NCI-H146 (cell line): ENCODE measurements at regions not wholly inside any gene's neighbourhood (a gene's known extent, or its start where the extent isn't known, plus 50 kb on each side); places are given as distances from the start of the nearest gene placed in this dataset.
A peak's percentile ranks its signal among the peaks of the same experiment; 100 is the strongest.
"Not testable (repeated sequence)": the region's sequence is repeated elsewhere in the genome, so short reads cannot be mapped to it uniquely, and the experiment has no call there.

Experiments
- DNase-seq: peaks from one replicate; lab custom pipeline; 2025; lab: John Stamatoyannopoulos, UW

DNA sequence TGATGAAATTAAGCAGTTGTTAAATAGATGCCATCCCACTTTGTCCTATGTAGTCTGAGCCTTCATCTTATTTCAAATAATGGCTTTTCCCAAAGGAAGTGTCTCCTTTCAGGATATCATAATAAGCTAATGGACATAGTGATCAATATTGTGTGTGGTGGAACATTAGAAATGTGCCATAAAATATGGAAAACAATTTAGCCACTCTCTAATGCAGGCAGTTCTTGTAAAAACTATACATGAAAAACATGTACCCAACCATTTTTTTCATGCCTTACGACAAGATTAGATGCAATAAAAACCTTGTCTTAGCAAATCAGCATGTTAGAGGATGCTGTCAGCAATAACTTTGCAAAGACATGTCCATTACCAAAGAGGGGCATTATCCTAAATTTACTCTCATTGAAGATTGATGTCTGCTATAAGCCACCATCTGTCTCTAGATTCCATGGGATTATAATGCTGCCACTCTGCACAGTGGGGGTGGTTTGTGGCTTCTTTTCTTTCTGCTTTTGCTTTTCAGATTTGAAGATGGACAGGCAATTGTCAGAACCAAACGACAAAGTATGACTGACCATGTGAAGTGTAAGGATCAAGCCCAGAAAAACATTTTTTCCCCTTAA lies 724.0 kb upstream of the ZNF608 start:
- DNase-seq, result no peak

DNA sequence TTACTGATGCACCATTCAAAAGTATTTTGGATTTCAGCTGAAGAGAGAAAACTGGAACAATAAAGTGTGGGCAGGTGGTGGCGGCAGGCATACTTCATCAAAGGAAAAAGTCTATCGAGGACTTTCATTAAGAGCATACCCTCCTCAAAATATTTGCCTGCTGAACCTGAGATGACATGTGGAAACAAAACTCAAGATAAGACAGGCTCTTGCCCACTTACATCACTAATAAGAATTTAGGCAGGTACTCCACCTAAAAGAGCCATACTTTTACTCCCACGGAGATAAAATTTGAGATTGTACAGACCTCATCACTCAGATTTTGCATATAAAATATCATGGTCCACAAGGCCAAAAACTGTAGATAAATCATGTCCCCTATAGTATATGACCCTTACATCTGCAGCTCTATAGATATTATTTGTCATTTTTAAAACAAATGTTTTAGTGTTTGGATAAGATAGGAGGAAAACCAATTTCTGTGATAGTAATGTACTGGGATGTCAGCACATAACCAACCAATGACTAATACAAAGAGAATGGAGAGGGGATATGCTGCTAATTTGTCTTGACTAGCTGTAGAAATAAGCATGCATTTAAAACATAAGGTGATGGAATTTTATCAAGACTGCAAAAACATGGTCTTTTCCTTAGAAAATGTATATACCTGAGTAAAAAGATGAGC lies 730.6 kb upstream of the ZNF608 start:
- no peak for DNase-seq

DNA sequence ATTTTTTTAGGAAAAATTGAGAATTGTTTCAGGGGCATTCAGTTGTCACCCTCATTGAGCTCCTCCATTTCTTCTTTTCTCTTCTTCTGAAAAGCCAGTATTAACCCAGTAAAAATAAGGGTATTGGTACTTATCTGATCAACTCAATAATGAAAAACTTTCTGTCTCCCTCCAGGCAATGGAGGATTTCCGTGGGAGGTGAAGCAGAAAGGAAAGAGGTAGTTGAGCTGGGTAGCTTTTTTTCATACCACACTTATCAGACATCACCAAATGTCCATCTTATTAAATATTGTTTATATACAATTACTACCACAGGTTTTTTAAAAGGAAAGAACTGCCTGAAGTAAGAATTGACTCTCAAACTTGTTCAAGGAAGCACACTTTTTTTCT lies 731.1 kb upstream of the ZNF608 start:
- DNase-seq, result no peak

DNA sequence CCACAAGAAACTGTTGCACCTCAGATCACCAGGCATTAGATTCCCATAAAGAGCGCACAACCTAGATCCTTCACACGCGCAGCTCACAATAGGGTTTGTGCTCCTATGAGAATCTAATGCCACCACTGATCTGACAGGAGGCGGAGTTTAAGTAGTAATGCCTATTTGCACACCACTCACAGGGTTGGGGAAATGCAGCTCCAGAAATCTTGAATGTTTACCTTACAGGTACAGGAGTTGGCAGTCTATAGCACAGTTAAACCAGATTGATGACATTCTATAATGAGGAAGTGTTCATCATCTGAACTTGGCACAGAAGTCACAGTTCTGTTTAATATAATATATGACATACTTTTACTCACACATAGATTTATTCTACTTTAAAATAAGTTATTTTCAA lies 732.2 kb upstream of the ZNF608 start:
- DNase-seq, result no peak

DNA sequence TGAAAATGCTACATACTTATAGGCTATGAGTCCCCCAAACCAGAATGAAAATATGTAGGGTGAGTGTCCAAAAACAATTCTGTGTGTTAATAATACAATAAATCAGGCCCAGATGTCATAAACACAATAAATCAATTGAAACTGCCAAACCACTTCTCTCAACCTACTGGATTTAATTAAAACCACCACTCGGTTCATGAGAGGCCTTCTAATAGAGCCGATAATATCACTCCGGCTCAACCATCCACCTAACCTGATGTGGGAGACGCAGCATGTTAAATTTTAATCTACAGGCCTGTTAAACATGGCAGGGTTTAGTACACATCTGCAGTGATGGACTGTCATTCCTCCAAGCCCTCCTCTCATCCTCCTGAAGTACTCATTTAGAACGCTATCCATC lies 734.5 kb upstream of the ZNF608 start:
- no peak for DNase-seq

DNA sequence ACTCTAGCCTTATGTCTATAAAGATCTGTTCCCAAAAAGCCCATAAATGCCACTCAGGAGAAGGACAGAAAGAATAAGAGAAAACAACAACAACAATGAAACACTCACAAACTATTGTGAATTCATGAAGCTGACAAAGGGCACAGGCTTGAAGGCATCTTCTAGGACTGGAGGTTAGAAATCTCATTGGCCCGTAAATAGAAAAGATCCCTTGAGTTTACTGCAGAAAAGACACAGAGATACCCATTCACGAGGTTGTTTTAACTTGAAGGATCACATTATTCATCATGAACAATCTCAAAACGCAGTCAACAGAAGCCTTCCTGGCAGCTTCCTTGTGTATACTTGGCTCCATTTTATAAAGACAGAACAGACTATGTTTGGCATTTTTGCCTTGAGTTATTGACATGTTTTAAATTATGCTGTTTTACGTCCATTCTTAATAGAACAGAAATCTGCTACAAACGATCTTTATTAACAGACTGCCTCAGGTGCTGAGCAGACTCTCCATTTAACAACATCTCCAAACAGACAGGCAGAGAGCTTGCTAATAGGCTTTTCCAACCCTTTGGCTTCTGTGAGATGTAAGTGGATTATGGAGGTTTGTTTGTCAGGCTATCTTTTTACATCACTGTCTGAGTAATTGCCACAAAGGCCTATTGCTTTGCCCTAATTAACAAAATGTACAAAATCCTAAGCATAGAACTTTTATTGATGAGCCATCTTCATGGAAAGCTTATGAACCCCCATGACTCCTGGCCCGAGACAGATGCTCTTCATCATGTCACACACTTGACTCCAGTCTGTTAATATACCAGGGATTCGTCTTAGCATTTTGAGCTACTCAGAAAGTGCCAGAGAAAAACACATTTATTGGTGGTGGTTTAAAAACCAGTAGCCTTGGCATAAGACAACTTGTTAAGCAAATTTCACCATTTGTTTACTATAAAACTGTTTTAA lies 735.3 kb upstream of the ZNF608 start:
- no peak for DNase-seq

DNA sequence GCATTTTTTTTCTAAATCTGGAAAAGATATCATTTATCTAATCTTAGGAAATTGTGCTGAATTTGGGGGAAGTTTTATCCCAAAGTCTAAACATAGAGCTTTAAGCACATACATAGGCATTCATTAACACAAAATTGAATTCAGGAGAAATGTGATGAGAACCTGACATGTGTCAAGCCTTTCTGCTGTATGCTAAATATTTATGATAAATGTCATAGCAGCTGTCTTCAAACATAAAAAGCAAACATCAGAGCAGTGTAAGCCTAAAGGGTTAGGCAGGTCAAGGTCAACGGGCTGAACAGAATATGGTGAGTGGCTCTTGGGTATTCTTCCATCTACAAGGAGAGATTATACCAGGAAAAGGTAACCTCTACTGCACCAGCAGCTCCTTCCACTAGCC lies 737.2 kb upstream of the ZNF608 start:
- DNase-seq, result no peak

DNA sequence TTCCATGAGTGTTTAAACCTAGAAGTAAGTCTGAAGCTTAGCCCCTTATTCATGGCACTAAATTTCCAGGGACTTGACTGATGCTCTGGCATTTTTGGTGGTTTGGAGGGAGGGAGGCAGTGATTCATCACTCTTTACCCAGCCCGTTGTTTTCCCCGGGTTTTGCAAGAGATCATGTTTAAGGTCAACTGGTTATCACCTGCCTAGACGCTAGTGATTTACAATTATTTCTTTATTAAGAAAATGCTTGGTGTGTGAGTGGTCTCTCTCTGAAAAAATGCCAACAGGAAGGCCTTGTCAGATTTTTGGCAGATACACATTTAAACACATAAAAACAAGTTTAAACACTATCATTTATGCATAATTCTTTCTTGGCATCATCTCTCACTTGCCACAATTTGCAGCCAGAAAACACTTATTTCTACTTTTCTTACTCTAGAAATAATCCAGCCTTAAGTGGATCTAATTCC lies 737.9 kb upstream of the ZNF608 start:
- DNase-seq, result peak; percentile 26

DNA sequence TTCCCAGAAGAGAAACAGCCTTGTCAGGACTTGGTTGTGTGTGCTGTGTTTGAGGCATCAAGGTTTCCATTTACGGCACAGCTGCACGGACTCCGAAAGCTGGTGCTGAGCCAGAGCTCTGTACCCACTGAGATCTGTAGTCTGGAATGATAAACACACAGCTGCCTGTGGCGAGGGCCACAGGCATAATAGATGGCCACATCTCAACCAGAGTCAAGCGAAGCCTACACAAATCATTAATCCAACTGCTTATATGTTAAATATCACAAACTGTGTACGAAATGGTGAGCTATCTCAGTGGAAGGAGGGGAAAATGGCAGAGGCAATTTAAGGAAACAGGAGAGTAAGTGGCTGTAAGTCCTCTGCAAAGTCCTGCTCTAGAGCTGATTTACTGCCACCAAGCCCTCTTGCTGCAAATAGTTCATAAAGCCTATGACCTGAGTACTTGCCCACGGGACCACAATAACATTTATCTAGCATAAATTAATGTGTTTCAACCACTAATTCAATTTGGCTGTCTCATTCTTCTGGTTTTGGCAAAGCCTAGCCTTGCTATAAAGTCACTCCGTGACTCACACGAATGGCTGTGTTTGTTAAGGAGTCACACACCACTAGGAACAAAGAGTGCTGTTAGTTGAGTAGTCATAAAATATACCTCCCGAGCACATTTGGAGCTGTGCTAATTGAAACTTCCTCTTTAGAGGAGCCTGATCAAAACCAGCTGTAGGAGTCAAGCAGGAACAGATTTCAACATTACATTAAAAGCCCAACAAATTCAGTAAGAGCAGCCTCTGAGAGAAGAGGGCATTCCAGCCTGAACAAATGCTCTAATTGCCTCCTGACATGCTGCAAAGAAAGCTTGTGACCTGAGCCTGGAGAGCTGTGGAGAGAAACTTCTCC lies 738.6 kb upstream of the ZNF608 start:
- peak; percentile 65 for DNase-seq

DNA sequence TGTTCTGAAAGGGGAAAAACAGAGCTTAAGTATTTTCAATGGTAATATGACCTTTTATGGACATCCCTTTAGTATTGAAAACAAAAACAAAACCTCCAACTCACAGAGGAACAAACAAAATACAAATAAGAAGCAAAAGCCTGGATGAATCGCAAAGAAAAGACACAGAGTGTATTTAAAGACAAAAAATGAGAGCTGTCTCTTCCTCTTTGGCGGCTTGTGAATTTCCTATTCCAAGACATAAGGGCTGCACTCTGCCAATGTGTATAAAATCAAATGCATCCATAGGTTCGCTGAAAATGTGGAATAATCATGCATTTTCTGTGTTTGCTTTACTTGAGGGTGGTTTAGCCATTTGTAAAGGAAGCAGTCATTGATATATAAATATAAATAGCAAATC lies 739.3 kb upstream of the ZNF608 start:
- no peak for DNase-seq

DNA sequence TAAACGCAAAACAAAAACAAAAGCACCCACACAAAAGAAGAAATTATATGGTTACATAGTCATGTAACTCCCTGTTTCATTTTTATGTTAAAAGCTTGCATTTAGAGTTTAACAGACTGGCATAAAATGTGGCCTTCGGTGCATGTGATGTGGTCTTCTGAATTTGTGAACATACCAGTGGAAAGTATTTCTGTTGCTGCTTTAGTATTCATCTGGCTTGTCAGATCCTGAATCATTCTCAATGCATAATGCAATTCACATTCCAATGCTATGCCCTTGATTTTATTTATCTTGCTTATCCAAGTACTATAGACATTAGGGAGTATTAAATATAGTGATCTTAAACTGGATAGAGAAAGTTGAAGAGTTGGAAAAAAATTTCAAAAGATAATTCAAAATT lies 740.2 kb upstream of the ZNF608 start:
- DNase-seq, result no peak

DNA sequence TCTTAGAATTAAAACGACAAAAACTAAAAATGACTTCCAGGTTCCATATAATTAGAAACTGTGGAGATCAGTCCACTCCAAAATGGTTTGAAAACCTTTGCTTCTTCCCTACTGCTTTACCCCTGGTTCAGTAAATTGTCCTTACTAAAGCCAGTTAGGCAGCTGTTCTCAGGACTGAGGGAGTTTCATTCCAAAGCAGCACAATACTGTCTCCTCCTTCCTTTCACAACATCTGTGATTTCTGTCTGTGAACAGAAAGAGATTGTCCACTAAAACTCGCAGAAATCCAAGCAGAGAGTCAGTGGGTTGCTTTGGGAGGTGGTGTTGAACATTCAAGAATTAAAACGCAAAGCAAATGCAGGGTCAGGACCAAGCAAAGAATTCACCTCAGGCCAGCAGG lies 740.8 kb upstream of the ZNF608 start:
- DNase-seq, result no peak

DNA sequence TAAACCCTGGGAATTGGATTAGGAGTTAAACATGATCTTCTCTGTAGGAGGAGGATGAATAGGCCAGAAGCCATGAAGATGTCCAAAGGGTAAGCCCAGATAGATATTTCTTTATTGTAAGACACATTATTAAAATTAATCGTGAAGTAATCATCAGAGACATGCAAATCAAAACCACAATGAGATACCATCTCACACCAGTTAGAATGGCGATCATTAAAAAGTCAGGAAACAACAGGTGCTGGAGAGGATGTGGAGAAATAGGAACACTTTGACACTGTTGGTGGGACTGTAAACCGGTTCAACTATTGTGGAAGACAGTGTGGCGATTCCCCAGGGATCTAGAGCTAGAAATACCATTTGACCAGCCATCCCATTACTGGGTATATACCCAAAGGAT lies 741.2 kb upstream of the ZNF608 start:
- not testable (repeated sequence) for DNase-seq

DNA sequence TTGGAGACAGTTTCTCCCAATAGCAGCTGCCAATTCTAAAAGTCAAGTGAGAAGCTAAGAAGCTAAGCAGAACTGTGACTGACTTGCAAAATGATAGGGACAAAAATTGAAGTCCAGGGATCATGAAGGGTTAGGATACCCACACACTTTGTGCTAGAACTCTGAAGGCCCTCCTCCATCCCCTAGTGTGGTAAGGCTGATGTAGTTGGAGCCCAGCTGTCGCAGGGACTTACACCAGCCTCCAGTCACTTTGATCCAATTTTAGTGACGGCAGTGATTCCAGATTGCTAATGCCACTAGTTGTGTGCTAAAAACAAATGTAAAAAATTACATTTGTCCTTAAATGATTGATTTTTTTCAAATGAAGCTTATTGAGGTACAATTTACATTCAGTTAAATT lies 742.7 kb upstream of the ZNF608 start:
- no peak for DNase-seq

DNA sequence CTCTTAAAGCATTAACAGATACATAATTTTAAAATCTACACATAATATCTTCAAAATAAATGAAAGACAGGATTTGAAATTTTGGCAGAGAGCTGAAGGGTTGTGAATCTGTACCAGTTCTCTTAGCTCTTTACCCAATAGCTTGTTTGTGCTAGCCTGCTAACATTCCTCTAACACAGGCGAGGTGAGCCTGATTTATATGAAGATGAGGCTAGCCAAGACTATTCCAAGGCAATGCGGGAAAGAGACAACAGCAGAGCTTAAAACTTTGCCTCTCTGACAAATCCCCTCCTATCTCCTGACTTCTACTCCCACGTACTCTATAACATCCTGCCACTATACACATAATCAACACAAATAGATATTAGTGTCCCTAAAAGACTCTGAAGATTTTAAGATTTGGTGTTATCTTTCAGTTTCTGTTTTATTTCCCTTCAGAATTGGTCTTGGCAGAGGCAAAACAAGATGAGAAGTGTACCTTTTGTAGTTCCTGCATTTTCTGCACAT lies 745.6 kb upstream of the ZNF608 start:
- no peak for DNase-seq

DNA sequence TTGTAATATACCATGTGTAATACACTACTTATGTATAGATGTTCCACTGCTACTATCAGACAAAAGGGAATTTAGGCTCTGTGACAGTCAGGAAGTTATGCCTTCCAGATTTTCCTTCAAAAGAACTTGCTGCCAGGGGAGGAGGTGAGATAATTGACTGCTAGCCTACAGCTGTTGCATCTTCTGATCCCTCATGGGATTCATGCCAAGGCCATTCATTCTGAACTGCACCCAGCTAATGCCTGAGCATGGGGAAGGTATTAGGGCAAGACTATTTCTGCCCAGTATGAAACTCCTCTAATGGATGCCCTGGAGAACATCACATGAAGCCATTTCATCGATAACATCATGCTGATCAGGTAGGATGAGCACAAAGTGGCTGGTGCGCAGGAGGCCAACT lies 746.5 kb upstream of the ZNF608 start:
- no peak for DNase-seq

DNA sequence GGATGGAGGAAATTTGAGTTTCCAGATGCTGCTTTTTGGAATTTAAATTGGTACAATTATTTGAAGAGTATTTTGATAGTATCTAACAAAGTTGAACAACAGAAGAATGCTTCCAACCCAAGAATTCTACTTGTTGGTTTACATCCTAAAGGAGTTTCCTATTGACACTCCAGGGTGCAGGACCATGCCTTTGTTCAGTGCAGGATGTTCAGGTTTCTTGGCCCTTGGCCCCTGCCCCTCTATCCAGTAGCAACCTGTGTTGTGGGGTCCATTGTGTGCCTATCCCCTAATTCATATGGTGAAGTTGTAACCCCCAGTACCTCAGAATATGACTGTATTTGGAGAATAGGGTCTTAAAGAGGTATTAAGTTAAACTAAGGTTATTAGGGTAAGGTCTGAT lies 750.0 kb upstream of the ZNF608 start:
- no peak for DNase-seq

DNA sequence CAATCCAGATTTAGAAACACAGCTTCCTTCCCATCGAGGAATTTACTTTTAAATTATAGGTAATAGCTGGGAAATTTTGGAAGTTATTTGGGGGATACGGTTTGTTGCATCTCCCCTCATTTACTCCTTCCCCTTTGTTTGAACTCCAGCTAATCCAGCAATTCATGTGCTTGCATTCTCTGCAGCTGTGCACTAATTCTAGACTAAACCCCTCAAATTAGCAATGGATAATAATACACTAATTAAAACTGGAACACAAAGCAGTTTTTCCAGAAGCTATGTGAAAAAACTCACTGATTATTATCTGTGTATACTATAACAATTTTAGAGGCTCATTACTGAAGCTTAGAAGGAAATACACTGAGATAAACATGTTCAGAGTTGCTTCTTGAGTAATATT lies 751.2 kb upstream of the ZNF608 start:
- DNase-seq, result peak; percentile 2

DNA sequence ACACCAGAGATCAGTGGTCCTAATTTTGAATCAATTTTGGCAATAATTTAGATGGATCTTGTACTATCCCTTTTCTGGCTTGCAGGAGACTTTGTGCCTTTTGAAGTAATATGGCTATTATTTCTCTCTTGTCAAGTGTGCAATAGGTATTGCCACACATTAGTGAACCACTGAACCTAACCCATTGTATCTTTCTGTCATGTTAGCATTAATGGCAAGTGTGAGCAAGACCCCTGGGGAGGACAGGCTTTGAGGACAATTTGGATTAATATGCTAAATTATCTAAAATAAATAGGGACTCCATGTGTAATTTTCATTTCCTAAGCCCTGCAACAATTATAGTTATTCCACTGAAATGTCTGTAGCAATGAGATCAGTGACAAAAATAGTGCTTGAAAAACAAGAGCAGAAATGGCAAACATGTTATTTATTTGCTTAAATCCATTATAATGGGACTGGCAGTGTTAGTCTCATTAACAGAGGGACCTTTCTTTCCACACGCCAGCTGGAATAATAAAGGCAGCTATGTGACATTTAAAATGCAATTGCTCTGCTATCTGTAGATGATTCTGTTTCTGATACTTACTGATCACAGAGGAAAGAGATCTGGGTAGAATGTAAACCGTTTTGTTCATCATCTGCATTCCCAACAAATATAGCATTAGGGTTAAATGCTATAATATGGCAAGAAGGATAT lies 753.3 kb upstream of the ZNF608 start:
- DNase-seq, result peak; percentile 88

DNA sequence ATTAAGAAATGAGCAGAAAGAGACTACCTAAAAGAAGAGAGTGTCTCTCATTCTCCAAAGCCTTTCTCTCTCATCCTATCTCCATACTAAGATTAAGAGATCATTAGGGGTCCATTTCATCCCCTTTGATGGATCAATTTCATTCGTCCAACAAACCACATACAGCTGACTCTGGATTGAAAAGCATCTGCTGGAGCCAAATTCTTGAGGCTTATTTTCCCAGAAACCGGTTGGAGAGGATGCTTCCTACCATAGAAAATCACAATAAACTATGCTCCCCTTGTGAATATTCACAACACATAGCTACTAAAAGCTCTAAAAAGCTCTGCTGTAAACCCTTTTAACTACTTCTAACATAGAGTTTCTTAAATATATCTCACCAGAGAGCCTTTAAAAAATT lies 755.0 kb upstream of the ZNF608 start:
- DNase-seq, result no peak

DNA sequence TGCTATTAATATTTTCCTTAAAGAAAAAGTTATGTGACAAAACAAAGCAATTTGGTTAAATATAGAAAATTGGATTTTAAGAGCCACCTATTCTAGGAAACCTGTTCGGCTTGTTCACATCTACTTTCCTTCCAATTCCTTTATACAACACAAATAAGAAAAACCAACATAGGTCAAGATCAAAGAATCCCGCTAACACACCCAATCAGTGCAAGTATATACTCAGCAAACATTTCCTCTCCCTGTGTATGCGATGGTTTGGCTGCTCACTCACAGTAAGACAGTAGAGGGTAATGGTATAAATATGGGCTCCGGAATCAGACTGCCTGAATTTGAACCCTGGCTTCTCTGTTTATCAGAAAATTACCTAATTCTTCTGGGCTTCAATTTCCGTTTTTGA lies 757.5 kb upstream of the ZNF608 start:
- DNase-seq, result no peak
